Neural cell (in vitro differentiated cells): ENCODE measurements at regions not wholly inside any gene's neighbourhood (a gene's known extent, or its start where the extent isn't known, plus 50 kb on each side); places are given as distances from the start of the nearest gene placed in this dataset.

Experiments
- H2AFZ ChIP-seq: fragments of 200-600, 300-800 bp; sonication (generic), shearing (Covaris generic); 2 replicates; pipeline ENCODE4 v1.6.0; 2014; ENCODE audit warnings: low read depth, mild to moderate bottlenecking, antibody characterized with exemption, low read length, moderate library complexity
- H3F3A ChIP-seq: fragments of 200-600 bp; shearing (Covaris generic); 2 replicates; pipeline ENCODE4 v1.6.1; 2016; ENCODE audit warnings: mild to moderate bottlenecking, moderate library complexity, mixed read lengths, antibody characterized with exemption, low read length; ENCODE audit not compliant: insufficient read depth, poor library complexity, severe bottlenecking
- H3K27ac ChIP-seq: fragments of 200-600, 300-800 bp; sonication (generic), shearing (Covaris generic); 2 replicates; pipeline ENCODE4 v1.5.1; 2014; ENCODE audit warnings: mild to moderate bottlenecking, low read length, moderate library complexity
- H3K27me3 ChIP-seq: fragments of 300-800, 200-600 bp; sonication (generic), shearing (Covaris generic); 2 replicates; pipeline ENCODE4 v1.6.0; 2014; ENCODE audit warnings: mild to moderate bottlenecking, low read depth, low read length, moderate library complexity; ENCODE audit not compliant: insufficient read depth
- H3K36me3 ChIP-seq: fragments of 300-800, 200-600 bp; sonication (generic), shearing (Covaris generic); 2 replicates; pipeline ENCODE4 v1.5.1; 2014; ENCODE audit warnings: mild to moderate bottlenecking, antibody characterized with exemption, low read length, moderate library complexity; ENCODE audit not compliant: insufficient read depth
- H3K4me2 ChIP-seq: fragments of 300-800, 200-600 bp; sonication (generic), shearing (Covaris generic); 2 replicates; pipeline ENCODE4 v1.6.0; 2014; ENCODE audit warnings: mild to moderate bottlenecking, low read length
- H3K4me3 ChIP-seq: fragments of 300-800, 200-600 bp; sonication (generic), shearing (Covaris generic); 2 replicates; pipeline ENCODE4 v1.5.1; 2014; ENCODE audit warnings: mild to moderate bottlenecking, low read length, moderate library complexity
- H3K79me2 ChIP-seq: fragments of 200-600 bp; shearing (Covaris generic); replicated peaks from 2 replicates; pipeline ENCODE4 v1.6.0; 2014; ENCODE audit warnings: mild to moderate bottlenecking, low read length, moderate library complexity; ENCODE audit not compliant: insufficient read depth
- H3K9ac ChIP-seq: fragments of 300-800, 200-600 bp; sonication (generic), shearing (Covaris generic); 2 replicates; pipeline ENCODE4 v1.6.1; 2016; ENCODE audit warnings: mild to moderate bottlenecking, low read length, mixed read lengths
- H3K9me2 ChIP-seq: fragments of 200-600 bp; shearing (Covaris generic); 2 replicates; pipeline ENCODE4 v1.6.1; 2016; ENCODE audit warnings: mild to moderate bottlenecking, low read length, mixed read lengths; ENCODE audit not compliant: insufficient read depth
- H3K9me3 ChIP-seq: fragments of 200-600, 300-800 bp; sonication (generic), shearing (Covaris generic); 2 replicates; pipeline ENCODE4 v1.6.1; 2016; ENCODE audit warnings: mild to moderate bottlenecking, mixed run types, low read length, moderate library complexity, mixed read lengths
- H4K20me1 ChIP-seq: fragments of 200-600 bp; shearing (Covaris generic); 2 replicates; pipeline ENCODE4 v1.6.1; 2016; ENCODE audit warnings: mild to moderate bottlenecking, mixed run types; ENCODE audit not compliant: insufficient read depth
- CTCF ChIP-seq: fragments of 450-650 bp; IDR thresholded peaks from 2 replicates; pipeline ENCODE4 v1.5.1; 2014; ENCODE audit warnings: antibody characterized with exemption, mild to moderate bottlenecking, moderate library complexity; ENCODE audit not compliant: poor library complexity, severe bottlenecking
- EP300 ChIP-seq: fragments of 450-650 bp; conservative IDR thresholded peaks from 2 replicates; pipeline ENCODE4 v1.6.1; 2014; ENCODE audit warnings: antibody characterized with exemption, mild to moderate bottlenecking, moderate library complexity; ENCODE audit not compliant: poor library complexity, severe bottlenecking
- EZH2 ChIP-seq: fragments of 200-600, 300-800 bp; shearing (Covaris generic), sonication (generic); IDR thresholded peaks from 2 replicates; pipeline ENCODE4 v1.6.1; 2014; ENCODE audit warnings: antibody characterized with exemption, low read length, borderline replicate concordance, mild to moderate bottlenecking; ENCODE audit not compliant: insufficient read depth, poor library complexity, severe bottlenecking
- MXI1 ChIP-seq: fragments of 450-650 bp; conservative IDR thresholded peaks from 2 replicates; pipeline ENCODE4 v1.6.1; 2014; ENCODE audit warnings: antibody characterized with exemption, mild to moderate bottlenecking; ENCODE audit not compliant: poor library complexity, severe bottlenecking
- POLR2AphosphoS5 ChIP-seq: IDR thresholded peaks from 2 replicates; pipeline ENCODE4 v1.6.1; 2012
- RAD21 ChIP-seq: fragments of 450-650 bp; conservative IDR thresholded peaks from 2 replicates; pipeline ENCODE4 v1.6.1; 2014; ENCODE audit warnings: antibody characterized with exemption, mild to moderate bottlenecking, moderate library complexity
- SMC3 ChIP-seq: fragments of 450-650 bp; conservative IDR thresholded peaks from 2 replicates; pipeline ENCODE4 v1.6.1; 2014; ENCODE audit warnings: antibody characterized with exemption, mild to moderate bottlenecking, moderate library complexity; ENCODE audit not compliant: poor library complexity
- TAF1 ChIP-seq: IDR thresholded peaks from 2 replicates; pipeline ENCODE4 v1.6.1; 2012; ENCODE audit warnings: low read depth
- TF ChIP-seq, protein P1 (sequence below): IDR thresholded peaks from 2 replicates; pipeline ENCODE4 v1.6.1; 2012; ENCODE audit warnings: borderline replicate concordance

DNA sequence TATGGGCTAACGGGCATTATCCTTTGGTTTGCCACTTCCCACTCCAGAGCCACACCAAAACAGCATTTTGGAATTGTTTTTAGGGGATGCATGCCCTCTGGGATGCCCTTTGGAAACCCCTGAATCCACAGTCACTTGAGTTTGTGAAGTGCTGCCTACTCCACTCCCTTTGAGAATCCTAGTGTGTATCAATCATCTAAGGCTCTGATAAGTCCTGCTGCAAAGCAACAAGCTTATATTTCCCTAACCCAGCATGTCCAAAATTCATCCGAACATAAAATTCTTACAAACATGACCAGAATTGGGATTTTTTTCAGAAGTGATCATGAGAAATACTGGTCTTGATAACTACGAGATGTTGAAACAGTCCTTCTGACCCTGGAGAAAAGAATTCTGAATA lies 387.9 kb downstream of the MN1 start:
- no peak overlapping the region for H2AFZ ChIP-seq
- H3K9me2 ChIP-seq: no peaks in the 10 kb centered on the region
- no peaks in the 10 kb centered on the region for H3K9me3 ChIP-seq
- H3K4me3 ChIP-seq: no peak overlapping the region
- H4K20me1 ChIP-seq: no peaks in the 10 kb centered on the region
- no peaks in the 10 kb centered on the region for H3F3A ChIP-seq
- H3K4me2 ChIP-seq: no peak overlapping the region
- H3K27ac ChIP-seq: no peak overlapping the region
- H3K36me3 ChIP-seq: no peaks in the 10 kb centered on the region
- no peak for TF ChIP-seq EZH2
- TF ChIP-seq SMC3: no peak
- TF ChIP-seq MXI1: no peak
- no peak for TF ChIP-seq CTCF
- TF ChIP-seq, protein P1, sequence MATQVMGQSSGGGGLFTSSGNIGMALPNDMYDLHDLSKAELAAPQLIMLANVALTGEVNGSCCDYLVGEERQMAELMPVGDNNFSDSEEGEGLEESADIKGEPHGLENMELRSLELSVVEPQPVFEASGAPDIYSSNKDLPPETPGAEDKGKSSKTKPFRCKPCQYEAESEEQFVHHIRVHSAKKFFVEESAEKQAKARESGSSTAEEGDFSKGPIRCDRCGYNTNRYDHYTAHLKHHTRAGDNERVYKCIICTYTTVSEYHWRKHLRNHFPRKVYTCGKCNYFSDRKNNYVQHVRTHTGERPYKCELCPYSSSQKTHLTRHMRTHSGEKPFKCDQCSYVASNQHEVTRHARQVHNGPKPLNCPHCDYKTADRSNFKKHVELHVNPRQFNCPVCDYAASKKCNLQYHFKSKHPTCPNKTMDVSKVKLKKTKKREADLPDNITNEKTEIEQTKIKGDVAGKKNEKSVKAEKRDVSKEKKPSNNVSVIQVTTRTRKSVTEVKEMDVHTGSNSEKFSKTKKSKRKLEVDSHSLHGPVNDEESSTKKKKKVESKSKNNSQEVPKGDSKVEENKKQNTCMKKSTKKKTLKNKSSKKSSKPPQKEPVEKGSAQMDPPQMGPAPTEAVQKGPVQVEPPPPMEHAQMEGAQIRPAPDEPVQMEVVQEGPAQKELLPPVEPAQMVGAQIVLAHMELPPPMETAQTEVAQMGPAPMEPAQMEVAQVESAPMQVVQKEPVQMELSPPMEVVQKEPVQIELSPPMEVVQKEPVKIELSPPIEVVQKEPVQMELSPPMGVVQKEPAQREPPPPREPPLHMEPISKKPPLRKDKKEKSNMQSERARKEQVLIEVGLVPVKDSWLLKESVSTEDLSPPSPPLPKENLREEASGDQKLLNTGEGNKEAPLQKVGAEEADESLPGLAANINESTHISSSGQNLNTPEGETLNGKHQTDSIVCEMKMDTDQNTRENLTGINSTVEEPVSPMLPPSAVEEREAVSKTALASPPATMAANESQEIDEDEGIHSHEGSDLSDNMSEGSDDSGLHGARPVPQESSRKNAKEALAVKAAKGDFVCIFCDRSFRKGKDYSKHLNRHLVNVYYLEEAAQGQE: no peak
- TF ChIP-seq RAD21: no peak
- no peak for TF ChIP-seq POLR2AphosphoS5
- no peaks in the 10 kb centered on the region for H3K79me2 ChIP-seq
- no peak overlapping the region for H3K9ac ChIP-seq
- H3K27me3 ChIP-seq: no peaks in the 10 kb centered on the region

GRCh38 chr22:27416511-27417420 lies 384.8 kb downstream of the MN1 start:
- Histone ChIP-seq H3K36me3 (no peaks in the 10 kb centered on the region), H3F3A (no peaks in the 10 kb centered on the region), H3K9ac (peak overlapping the region; percentile 23), H3K79me2 (no peaks in the 10 kb centered on the region), H3K27ac (no peak overlapping the region), H3K9me2 (no peaks in the 10 kb centered on the region), H4K20me1 (no peaks in the 10 kb centered on the region), H3K9me3 (no peaks in the 10 kb centered on the region), H3K27me3 (no peaks in the 10 kb centered on the region), H2AFZ (no peak overlapping the region), H3K4me2 (no peak overlapping the region), H3K4me3 (no peak overlapping the region)
- TF ChIP-seq, protein P1: no peak
- TF ChIP-seq SMC3 (no peak), MXI1 (no peak), EP300 (no peak), EZH2 (no peak), TAF1 (no peak), RAD21 (no peak), POLR2AphosphoS5 (no peak)
